GM13976 (cell line): ENCODE measurements at regions not wholly inside any gene's neighbourhood (a gene's known extent, or its start where the extent isn't known, plus 50 kb on each side); places are given as distances from the start of the nearest gene placed in this dataset.
"Not testable (repeated sequence)": the region's sequence is repeated elsewhere in the genome, so short reads cannot be mapped to it uniquely, and the experiment has no call there.

Source experiments
- DNase-seq: peaks from one replicate; pipeline ENCODE4 v3.0.0; 2012; ENCODE audit warnings: low spot score
- in situ Hi-C: fragments of 300-500 bp; cut with MboI; formaldehyde crosslinking; loops from one replicate; pipeline ENCODE4 v1.12.0; 2022; ENCODE audit warnings: low sequenced_read_pairs, mixed read lengths, inconsistent platforms; ENCODE audit not compliant: unreplicated experiment
- TF ChIP-seq, protein P1 (sequence below): IDR thresholded peaks from 2 replicates; pipeline ENCODE4 v1.5.1; 2012; ENCODE audit warnings: borderline replicate concordance, mild to moderate bottlenecking; ENCODE audit not compliant: insufficient read depth; ENCODE audit errors: extremely low read depth, missing control alignments, control extremely low read depth

DNA sequence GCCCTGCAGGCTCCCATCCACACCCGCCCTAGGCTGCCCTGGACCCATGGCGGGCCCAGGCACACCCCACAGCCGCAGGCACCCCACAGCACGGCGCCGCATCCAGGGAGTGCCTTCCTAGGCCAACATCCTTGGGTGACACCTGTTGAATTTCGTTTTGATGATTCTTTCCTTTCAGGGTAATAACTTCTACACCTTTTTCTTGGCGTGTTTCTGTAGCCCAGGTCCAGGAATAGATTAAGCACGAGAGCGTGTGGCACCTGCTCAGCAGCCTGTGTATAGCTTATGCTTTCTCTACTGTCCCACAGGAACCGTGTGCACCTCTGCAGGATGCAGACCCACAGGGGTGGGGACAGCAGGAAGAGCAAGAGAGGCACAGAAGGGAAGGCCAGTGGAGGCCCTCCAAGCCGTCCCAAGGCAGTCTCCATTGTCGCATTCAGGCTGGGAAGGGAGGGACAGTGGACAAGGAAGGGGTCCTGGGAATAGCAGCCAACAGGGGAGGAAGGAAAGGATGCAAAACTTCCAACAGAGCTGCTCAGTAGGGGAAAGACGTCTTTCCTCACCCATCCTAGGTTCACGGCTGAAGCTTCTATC, 118.1 kb upstream of the AFDN start:
- TF ChIP-seq, protein P1, sequence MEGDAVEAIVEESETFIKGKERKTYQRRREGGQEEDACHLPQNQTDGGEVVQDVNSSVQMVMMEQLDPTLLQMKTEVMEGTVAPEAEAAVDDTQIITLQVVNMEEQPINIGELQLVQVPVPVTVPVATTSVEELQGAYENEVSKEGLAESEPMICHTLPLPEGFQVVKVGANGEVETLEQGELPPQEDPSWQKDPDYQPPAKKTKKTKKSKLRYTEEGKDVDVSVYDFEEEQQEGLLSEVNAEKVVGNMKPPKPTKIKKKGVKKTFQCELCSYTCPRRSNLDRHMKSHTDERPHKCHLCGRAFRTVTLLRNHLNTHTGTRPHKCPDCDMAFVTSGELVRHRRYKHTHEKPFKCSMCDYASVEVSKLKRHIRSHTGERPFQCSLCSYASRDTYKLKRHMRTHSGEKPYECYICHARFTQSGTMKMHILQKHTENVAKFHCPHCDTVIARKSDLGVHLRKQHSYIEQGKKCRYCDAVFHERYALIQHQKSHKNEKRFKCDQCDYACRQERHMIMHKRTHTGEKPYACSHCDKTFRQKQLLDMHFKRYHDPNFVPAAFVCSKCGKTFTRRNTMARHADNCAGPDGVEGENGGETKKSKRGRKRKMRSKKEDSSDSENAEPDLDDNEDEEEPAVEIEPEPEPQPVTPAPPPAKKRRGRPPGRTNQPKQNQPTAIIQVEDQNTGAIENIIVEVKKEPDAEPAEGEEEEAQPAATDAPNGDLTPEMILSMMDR, result no peak
- in situ Hi-C loops, result no loop called here
- DNase-seq, result no peak

DNA sequence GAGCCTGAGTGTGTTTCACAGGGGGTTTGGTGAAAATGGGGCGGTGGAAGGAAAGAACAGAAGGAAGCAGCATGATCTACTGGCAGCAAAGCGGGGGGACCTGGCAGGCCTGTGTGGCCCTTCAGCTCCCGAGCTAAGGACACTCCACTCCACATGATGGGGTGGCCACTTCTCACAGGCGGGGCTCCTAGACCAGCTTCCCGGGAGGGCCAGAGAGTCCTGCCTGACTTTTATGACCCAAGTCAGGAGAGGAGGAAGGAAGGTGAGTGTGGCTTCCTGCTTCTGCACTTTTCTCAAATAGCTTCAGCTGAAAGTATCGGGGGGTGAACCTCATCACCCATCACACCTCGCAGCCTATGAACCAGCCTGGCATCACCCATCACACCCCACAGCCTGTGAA, 117.5 kb upstream of the AFDN start:
- no peak for DNase-seq
- in situ Hi-C loops, result no loop called here
- TF ChIP-seq, protein P1, result no peak

DNA sequence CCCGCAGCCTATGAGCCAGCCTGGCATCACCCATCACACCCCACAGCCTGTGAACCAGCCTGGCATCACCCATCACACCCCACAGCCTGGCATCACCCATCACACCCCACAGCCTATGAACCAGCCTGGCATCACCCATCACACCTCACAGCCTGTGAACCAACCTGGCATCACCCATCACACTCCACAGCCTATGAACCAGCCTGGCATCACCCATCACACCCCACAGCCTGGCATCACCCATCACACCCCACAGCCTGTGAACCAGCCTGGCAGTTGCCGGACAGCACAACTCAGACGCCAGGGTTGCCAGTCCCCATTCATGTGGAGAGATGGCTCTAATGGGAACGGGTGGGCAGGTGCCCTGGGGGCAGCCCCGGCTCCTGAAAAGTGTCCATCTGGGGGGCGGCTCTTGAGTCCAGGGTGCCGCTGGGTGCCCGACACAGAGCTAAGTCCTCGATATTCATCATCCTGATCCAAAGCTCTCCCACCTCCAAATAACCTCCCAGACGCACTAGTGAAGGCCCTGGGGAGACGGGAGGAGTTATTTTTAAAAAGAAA, 116.9 kb upstream of the AFDN start:
- in situ Hi-C loops, DNase-seq: not testable (repeated sequence)

DNA sequence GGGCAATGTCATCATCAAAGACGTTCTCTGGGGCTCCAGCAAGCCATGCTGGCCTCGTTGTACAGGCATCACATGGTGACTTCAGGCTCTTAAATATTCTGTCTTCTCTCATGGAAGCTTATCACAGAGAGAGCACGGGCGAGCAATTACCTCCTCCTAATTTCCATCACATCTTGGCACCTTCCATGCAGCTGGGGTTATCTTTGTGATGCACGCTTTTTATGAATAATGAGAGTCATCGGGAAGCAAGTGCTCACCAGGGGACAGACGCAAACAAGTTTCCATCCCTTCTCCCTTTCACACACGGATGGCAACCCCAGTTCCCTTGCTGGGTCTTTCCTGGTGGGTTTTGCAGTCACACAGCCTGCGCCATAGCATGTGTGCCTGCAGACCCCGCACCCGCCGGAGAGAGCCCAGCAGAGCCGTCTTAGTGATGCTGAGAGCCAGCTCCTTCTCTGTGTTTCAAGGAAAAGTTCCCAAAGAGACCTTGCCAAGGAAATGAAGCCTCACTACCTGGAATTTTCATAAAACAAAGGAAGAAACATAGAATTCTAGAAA, 116.3 kb upstream of the AFDN start:
- no peak for DNase-seq
- in situ Hi-C loops, result no loop called here
- TF ChIP-seq, protein P1, result no peak

DNA sequence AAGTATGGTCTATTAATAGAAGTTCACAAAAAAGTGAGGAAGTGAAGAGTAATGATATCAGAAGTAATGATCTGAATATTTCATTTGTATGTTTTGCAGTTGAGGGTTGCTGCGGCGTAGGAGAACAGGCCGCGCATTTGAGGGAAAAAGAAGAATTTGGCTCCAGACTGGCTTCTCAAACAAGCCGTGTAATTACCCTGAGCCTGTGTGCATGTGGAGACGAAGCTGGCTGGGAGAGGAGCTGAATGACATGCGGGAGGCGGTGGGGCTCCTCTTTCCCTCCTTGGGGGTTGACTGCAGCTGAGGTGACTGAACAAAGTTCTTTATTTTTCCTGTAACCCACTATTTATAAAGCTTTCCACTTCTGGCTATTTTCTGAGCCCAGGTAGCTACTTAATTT, 115.5 kb upstream of the AFDN start:
- no peak for DNase-seq
- TF ChIP-seq, protein P1, result no peak
- in situ Hi-C loops, result no loop called here

DNA sequence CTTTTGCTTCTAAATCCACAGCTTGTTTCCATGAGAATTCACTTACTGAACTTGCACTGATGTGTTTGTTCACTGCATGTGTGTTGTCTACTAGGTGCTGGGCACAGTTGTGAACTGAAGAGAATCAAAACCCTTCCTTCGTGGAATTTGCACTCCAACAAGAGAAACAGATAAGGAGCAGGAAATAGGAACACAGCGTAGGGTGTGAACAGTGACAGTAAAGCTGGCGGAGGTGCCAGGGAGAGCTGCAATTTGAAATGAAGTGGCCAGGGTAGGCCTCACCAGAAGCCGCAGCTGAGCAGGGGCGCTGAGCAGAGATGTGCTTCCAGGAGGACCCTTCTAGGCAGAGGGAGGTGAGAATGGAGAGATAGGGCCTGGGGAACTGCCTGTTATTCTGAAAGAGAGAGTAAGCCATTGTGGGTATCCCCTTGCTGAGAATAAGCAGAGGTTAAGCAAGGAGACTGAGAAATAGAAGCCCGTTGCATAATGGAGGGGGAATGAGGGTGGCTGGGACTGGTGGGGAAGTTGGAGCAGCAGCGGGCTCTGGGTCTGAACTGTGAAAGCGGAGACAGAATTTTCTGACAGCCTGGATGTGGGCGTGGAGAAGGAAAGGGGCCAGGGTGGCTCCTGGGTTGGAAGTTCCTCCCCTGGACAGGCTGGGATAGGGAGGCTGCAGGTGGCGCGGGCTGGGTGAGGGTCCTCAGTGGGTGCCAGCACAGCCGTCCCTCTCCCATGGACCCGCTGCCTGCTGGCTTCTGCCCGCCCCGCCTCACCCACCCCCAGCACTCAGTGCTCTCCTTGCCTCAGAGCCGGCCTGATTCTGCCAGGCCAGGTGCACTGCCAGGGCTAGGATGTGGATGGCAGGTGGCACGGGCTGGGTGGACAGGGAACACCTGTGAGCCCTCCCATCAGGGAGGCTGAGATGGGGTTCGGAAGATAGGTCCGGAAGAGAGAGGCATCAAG, 114.7 kb upstream of the AFDN start:
- in situ Hi-C loops, result no loop called here
- TF ChIP-seq, protein P1, result no peak
- DNase-seq, result no peak
